GM12892 (cell line): ENCODE measurements at regions not wholly inside any gene's neighbourhood (a gene's known extent, or its start where the extent isn't known, plus 50 kb on each side); places are given as distances from the start of the nearest gene placed in this dataset.

Experiments
- POLR2A ChIP-seq: IDR thresholded peaks from 2 replicates; pipeline ENCODE4 v1.6.1; 2011; ENCODE audit warnings: low read depth, low read length, control low read depth
- POLR2AphosphoS5 ChIP-seq: IDR thresholded peaks from 2 replicates; pipeline ENCODE4 v1.6.1; 2011; ENCODE audit warnings: low read depth, low read length, control low read depth
- TAF1 ChIP-seq: IDR thresholded peaks from 2 replicates; pipeline ENCODE4 v1.6.1; 2011; ENCODE audit warnings: low read depth, mild to moderate bottlenecking, control low read depth, low read length, borderline replicate concordance

- no peak for TF ChIP-seq POLR2A
- TF ChIP-seq POLR2AphosphoS5, result no peak
- no peak for TF ChIP-seq TAF1
Measured at GRCh38 chr19:28350037-28350436, 862.9 kb downstream of the UQCRFS1 start.
